Neuron (in vitro differentiated cells): ENCODE measurements at regions not wholly inside any gene's neighbourhood (a gene's known extent, or its start where the extent isn't known, plus 50 kb on each side); places are given as distances from the start of the nearest gene placed in this dataset.

Experiments
- H2AFZ ChIP-seq: one replicate; pipeline ENCODE4 v1.6.1; 2013; ENCODE audit warnings: low read depth, mild to moderate bottlenecking, inconsistent platforms, low read length, moderate library complexity
- H3K27me3 ChIP-seq: one replicate; pipeline ENCODE4 v1.6.1; 2013; ENCODE audit warnings: low read length; ENCODE audit not compliant: insufficient read depth
- H3K36me3 ChIP-seq: one replicate; pipeline ENCODE4 v1.6.1; 2013; ENCODE audit warnings: low read length; ENCODE audit not compliant: insufficient read depth
- H3K4me1 ChIP-seq: one replicate; pipeline ENCODE4 v1.6.1; 2013; ENCODE audit warnings: low read length; ENCODE audit not compliant: insufficient read depth
- H3K4me3 ChIP-seq: 2 replicates; pipeline ENCODE4 v1.5.1; 2013; ENCODE audit warnings: mild to moderate bottlenecking, low read length, moderate library complexity
- H3K9me3 ChIP-seq: one replicate; pipeline ENCODE4 v1.6.1; 2013; ENCODE audit warnings: low read length

DNA sequence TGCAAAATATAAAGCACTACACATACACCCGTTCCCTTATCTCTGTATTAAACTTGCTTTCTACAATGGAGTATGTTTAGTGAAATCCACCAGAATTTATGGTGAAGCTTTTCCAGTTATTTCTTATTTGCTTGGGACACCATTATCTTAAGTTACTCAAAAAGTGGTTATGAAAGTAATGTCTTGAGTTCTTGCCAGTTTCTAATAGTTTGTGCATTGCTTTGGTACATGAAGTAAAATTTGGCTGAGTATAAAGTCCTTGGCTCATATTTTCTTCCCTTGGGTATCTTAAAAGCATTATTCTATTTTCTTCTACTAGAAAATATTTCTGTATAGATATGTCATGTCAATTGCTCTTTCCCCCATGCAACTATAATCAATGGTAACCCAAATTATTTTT lies 85.2 kb downstream of the POLR1F start:
- H3K4me1 ChIP-seq = no peaks in the 10 kb centered on the region
- H3K9me3 ChIP-seq = no peaks in the 10 kb centered on the region
- H3K36me3 ChIP-seq = no peaks in the 10 kb centered on the region
- H3K4me3 ChIP-seq = no peak overlapping the region
- no peak overlapping the region for H2AFZ ChIP-seq
- H3K27me3 ChIP-seq = no peaks in the 10 kb centered on the region

DNA sequence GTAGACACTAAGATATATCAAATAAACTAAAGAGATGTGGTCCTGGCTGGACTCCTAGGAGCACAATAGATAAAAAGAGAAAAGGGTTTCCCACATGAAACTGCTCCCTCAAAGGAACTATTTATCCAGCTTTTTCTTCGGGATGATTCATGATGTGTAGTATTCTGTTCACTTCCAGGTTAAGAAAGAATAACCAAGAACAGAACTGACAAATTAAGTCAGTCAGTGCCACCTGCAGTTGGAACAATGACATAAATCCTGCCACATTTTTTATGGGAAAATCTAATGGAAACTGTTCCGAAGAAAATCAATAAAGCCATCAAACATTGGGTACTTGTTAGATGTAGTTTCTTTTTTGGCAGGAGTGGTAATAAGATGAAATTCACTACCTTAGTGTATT lies 87.1 kb downstream of the POLR1F start:
- Histone ChIP-seq H3K4me1 (no peaks in the 10 kb centered on the region), H3K36me3 (no peaks in the 10 kb centered on the region), H3K27me3 (no peaks in the 10 kb centered on the region), H3K9me3 (no peaks in the 10 kb centered on the region), H2AFZ (no peak overlapping the region), H3K4me3 (no peak overlapping the region)

DNA sequence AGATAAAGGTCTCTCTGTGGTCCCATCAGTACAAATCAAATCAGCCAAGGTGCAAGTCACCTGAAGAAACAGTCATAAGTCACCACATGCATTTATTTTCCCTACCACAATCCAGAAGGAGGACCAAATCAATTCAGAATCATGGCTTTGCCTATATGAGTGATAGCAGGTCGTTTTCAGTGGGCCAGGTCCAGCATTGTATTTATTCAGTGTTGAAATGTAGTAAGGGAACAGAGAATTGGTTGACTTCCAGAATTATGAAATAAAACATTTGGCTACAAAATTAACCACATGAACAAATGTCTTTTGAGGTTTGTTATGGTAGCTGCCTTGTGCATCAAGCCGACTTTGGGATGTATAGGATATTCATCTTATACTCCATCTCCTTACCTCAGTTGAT lies 88.4 kb downstream of the POLR1F start:
- Histone ChIP-seq H3K4me1 (no peaks in the 10 kb centered on the region), H3K27me3 (no peaks in the 10 kb centered on the region), H3K36me3 (no peaks in the 10 kb centered on the region), H3K9me3 (no peaks in the 10 kb centered on the region), H3K4me3 (no peak overlapping the region), H2AFZ (no peak overlapping the region)

DNA sequence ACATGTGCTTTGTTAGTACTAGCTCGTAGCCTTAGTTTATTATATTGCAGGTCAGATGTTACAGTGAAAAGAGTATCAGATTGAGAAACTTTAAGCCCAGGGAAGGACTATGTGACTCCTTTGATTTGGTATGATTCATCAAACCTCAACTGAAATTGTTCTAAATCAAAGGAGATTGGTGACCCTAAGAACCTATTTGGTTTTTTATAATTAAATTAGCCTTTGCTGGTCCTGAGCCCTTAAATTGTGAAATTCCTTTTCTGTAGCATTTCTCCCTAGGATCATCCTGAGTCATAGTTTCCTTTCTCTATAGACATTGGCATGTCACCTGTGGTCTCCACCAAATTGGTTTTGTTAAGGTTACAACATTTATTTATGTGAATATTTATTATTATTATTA lies 89.7 kb downstream of the POLR1F start:
- Histone ChIP-seq H3K4me1 (no peaks in the 10 kb centered on the region), H3K4me3 (no peak overlapping the region), H3K36me3 (no peaks in the 10 kb centered on the region), H2AFZ (no peak overlapping the region), H3K27me3 (no peaks in the 10 kb centered on the region), H3K9me3 (no peaks in the 10 kb centered on the region)

DNA sequence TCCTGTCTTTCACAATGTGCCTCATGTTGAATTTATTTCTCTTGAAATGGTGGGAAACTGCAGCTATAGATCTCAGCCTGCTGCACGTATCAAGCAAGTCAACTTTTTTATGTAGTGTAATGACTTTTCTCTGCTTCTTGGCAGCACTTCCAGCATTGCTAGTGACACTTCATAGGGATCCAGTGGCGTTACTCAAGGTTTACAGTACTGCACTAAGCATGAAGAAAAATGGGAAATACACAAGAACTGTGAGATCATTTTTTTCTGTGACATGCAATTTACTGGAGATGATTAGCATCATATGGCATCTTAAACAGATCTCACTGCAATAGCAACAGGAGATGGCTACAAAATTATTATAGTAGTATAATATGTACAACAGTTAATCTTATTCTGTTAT lies 90.9 kb downstream of the POLR1F start:
- H3K27me3 ChIP-seq = no peaks in the 10 kb centered on the region
- H3K9me3 ChIP-seq = no peaks in the 10 kb centered on the region
- H2AFZ ChIP-seq = no peak overlapping the region
- no peaks in the 10 kb centered on the region for H3K4me1 ChIP-seq
- H3K36me3 ChIP-seq = no peaks in the 10 kb centered on the region
- H3K4me3 ChIP-seq = no peak overlapping the region

DNA sequence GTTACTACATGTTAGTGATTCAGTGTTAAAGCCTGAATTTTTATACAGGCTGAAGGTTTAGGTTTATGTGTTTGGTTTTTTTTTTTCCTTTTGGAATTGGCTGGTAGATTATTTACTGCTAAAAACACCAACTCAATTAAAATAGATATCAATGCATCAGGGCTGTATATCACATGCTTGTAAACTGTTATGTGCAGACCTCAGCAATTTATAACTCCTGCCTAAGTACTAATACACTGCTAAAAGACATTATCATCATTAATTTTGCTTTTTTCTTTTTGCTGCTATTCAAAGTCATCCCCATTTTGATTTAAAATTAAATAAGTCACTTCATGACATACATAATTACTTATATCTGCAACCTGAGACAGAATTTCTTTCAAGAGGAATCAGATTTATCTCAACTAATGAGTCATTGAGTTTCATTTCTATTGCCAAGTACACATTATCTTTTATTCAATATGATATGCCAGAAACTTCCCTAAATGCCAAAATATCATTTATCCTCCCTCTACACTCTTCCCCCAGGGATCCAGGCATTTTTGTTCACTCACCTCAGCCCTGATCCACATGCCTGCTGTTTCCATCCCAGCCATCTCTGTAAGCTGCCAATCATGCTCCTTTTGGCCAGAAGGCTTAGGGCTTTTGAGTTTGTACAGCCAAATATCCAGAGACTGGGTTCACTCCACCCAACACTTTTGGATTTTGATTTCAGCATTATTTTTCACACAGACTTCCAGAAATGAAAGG lies 98.5 kb downstream of the POLR1F start:
- Histone ChIP-seq H2AFZ (no peak overlapping the region), H3K27me3 (no peaks in the 10 kb centered on the region), H3K4me3 (no peak overlapping the region), H3K9me3 (no peaks in the 10 kb centered on the region), H3K4me1 (no peaks in the 10 kb centered on the region), H3K36me3 (no peaks in the 10 kb centered on the region)

DNA sequence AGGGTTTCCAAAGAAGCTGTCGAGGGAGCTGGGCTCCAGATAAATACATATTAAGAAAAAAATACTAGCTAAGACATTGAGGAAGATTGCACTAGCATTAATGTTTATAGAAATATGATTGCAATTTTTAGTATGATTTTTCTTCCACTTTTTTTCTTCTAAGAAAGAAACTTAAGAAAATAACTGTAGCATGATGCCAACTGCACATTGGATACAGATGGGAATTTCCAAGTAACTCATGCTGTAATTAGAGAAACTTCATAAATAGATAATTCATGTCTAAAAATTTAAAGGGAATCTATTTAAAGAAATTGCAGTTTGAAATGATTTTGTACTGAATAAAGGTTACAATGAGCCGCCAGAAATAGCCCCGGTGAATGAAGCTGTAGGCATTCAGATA lies 119.4 kb downstream of the POLR1F start:
- Histone ChIP-seq H3K36me3 (no peaks in the 10 kb centered on the region), H3K27me3 (no peaks in the 10 kb centered on the region), H2AFZ (no peak overlapping the region), H3K4me3 (no peak overlapping the region), H3K9me3 (no peaks in the 10 kb centered on the region), H3K4me1 (no peaks in the 10 kb centered on the region)

DNA sequence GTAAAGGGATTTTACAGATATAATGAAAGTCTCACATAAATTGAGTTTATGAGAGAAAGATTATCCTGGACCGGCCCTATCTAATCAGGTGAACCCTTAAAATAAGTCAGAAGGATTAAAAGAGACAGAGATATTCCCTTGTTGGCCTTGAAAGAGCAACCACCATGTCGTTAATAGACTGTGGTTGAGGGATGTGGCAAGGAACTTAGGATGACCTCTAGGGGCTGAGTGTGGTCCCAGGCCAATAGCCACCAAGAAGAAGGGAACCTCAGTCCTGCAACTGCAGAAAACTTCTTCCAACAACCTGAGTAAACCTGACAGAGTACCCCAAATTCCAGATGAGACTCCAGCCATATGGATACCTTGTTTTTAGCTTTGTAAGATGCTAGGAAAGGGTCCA lies 121.5 kb downstream of the POLR1F start:
- H2AFZ ChIP-seq = no peak overlapping the region
- no peaks in the 10 kb centered on the region for H3K9me3 ChIP-seq
- no peaks in the 10 kb centered on the region for H3K27me3 ChIP-seq

DNA sequence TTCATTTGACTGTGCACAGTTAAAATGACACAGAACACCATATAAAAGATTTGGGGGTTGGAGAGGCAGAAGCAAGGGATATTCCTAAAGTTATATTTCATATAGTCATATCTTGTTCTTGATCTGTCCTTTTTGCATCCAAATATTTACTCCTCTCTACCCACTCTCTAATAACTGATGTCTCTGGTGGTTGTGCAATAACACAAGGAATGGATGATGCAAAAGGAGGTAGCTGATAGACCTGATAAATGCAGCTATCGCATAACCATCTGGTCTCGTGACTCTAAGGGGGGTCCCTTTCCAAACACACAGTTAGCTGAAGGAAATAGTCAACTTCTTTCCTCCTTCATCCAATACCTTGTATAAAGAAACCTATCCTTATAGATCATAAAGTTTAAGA lies 123.1 kb downstream of the POLR1F start:
- Histone ChIP-seq H3K9me3 (no peaks in the 10 kb centered on the region), H3K27me3 (no peaks in the 10 kb centered on the region), H3K4me3 (no peak overlapping the region), H3K4me1 (no peaks in the 10 kb centered on the region), H2AFZ (no peak overlapping the region), H3K36me3 (no peaks in the 10 kb centered on the region)

More for the DNA sequence above, 121.5 kb downstream of the POLR1F start:
- no peaks in the 10 kb centered on the region for H3K4me1 ChIP-seq
- no peaks in the 10 kb centered on the region for H3K36me3 ChIP-seq
- no peak overlapping the region for H3K4me3 ChIP-seq

DNA sequence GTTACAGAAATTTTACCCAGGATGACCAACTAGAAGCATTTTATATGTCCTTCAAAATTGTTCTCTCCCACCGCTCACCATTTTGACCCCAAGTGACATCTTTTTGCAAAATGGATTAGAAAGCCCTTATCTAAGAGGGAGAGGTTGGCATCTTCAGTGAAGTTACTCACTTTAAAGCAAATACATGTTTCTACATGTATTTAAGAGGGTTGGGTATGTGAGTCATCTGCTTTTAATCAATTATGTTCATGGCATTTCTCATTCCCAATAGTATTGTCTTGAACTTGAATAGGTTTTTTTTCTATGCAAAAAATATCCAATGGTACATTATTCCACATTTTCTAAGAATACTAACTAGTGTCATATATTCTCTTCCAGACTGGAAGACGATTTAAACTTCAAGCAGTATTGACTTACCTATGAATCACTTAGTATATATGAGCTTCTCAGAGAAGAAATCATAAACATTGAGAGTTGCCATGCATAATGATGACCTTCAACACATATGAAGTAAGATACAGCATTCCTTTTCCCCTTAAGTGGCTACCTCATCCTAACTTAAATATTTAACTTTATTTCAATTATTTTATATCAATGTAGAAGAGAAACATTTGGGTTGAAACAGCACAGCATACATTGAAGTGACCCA lies 132.8 kb downstream of the POLR1F start:
- no peaks in the 10 kb centered on the region for H3K27me3 ChIP-seq
- H3K4me1 ChIP-seq = no peaks in the 10 kb centered on the region
- H2AFZ ChIP-seq = no peak overlapping the region
- H3K9me3 ChIP-seq = no peaks in the 10 kb centered on the region
- H3K36me3 ChIP-seq = no peaks in the 10 kb centered on the region
- no peak overlapping the region for H3K4me3 ChIP-seq

DNA sequence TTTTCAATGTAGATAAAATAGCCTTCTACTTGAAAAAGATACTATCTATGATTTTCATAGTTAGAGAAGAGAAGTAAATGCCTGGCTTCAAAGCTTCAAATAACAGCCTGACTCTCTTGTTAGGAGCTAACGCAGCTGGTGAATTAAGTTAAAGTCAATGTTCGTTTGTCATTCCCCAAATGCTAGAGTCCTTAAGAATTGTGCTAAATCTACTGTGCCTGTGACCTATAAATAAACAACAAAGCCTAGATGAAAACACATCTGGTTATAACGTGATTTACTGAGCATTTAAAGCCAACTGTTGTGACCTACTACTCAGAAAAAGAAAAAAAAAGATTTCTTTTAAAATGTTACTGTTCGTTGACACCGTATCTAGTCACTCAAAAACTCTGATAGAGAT lies 134.7 kb downstream of the POLR1F start:
- Histone ChIP-seq H3K27me3 (no peaks in the 10 kb centered on the region), H3K9me3 (no peaks in the 10 kb centered on the region), H3K36me3 (no peaks in the 10 kb centered on the region), H3K4me3 (no peak overlapping the region), H3K4me1 (no peaks in the 10 kb centered on the region), H2AFZ (no peak overlapping the region)

DNA sequence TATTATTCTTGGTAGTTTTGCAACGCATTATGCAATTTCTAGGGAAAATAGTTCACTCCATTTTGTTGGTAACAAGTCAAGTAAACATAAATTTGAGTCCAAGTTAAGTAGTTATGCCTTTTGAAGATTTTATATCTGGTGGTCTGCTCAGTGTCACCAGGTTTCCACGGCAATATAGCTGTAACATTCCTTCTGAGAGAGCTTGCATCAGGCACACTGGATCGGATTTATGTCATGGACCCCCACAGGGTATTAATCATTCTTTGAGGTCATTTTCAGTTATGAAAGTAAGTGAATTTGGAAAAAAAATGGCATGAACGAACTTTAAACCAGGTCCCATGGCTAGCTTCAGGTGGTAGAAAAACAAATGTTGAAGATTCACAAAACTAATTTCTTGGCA lies 136.3 kb downstream of the POLR1F start:
- no peaks in the 10 kb centered on the region for H3K36me3 ChIP-seq
- no peak overlapping the region for H2AFZ ChIP-seq
- H3K4me1 ChIP-seq = no peaks in the 10 kb centered on the region
- H3K27me3 ChIP-seq = no peaks in the 10 kb centered on the region
- no peaks in the 10 kb centered on the region for H3K9me3 ChIP-seq
- no peak overlapping the region for H3K4me3 ChIP-seq

DNA sequence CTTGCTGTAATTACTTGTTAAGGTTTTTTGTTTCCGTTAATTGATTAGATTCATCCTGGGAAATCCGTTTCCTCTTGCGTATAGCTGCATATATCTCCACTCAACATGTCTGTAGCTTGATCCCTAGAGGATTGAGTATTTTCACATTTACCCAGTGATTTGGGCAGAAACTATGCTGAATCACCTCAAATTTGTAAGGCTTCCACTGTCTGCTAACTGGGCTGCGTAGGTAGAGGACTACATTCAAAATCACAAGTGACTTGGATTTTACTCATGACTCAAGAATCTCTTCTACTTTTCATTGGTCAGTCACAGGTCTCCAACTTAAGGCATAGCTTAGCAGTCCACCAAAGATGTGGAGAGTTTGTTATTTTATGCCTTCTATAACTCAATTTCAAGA lies 141.8 kb downstream of the POLR1F start:
- Histone ChIP-seq H2AFZ (no peak overlapping the region), H3K9me3 (no peaks in the 10 kb centered on the region), H3K27me3 (no peaks in the 10 kb centered on the region), H3K36me3 (no peaks in the 10 kb centered on the region), H3K4me3 (no peak overlapping the region), H3K4me1 (no peaks in the 10 kb centered on the region)

DNA sequence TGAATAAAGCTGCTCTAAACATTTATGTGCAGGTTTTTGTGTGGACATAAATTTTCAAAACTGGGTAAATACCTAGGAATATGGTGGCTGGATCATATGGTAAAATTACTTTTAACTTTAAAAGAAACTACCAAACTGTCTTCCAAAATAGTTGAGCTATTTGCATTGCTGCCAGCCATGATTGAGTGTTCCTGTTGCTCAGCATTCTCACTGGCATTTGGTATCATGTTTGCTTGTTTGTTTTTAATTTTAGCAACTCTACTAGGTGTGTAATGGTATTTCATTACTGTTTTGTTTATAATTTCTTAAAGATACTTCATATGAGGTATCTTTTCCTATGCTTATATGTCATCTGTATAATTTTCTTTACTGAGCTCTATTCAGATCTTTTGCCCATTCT lies 143.2 kb downstream of the POLR1F start:
- Histone ChIP-seq H2AFZ (no peak overlapping the region), H3K36me3 (no peaks in the 10 kb centered on the region), H3K4me3 (no peak overlapping the region), H3K9me3 (no peaks in the 10 kb centered on the region), H3K4me1 (no peaks in the 10 kb centered on the region), H3K27me3 (no peaks in the 10 kb centered on the region)
